Caco-2 (cell line): ENCODE measurements at regions not wholly inside any gene's neighbourhood (a gene's known extent, or its start where the extent isn't known, plus 50 kb on each side); places are given as distances from the start of the nearest gene placed in this dataset.

ENCODE experiments used
- BruUV-seq: library from RNA; stranded (reverse); fragments of 400-500 nt; replicated peaks from 2 replicates; lab custom pipeline; 2021; lab: Mats Ljungman, UMichigan
- CTCF ChIA-PET: fragments of 300-600 bp; sonication (Branson Sonifier 250); formaldehyde crosslinking; loops from one replicate; lab custom pipeline; 2022; ENCODE audit warnings: antibody characterized with exemption; lab: Charles Lee
- POLR2A ChIA-PET: fragments of 300-600 bp; sonication (Branson Sonifier 250); formaldehyde crosslinking; loops from one replicate; lab custom pipeline; 2022; ENCODE audit warnings: antibody characterized with exemption; lab: Charles Lee
- DNase-seq, 2 experiments: peaks; one replicate each; pipeline versions ENCODE4 v3.0.0 to v3.0.0-alpha.2; 2020 to 2022
- H3K27me3 ChIP-seq: replicated peaks from 2 replicates; pipeline ENCODE4 v1.6.0; 2011; ENCODE audit warnings: low read length; ENCODE audit not compliant: control insufficient read depth, insufficient read depth
- H3K36me3 ChIP-seq: 2 replicates; pipeline ENCODE4 v1.5.1; 2011; ENCODE audit warnings: low read length; ENCODE audit not compliant: control insufficient read depth, insufficient read depth
- H3K4me1 ChIP-seq: fragments of 250-450 bp; sonication (Bioruptor Pico); 2 replicates; pipeline ENCODE4 v1.5.1; 2020; ENCODE audit warnings: mild to moderate bottlenecking
- H3K4me3 ChIP-seq: 2 replicates; pipeline ENCODE4 v1.5.1; 2011; ENCODE audit warnings: low read depth, mild to moderate bottlenecking, control low read depth, low read length
- H3K9me3 ChIP-seq: fragments of 250-450 bp; sonication (Bioruptor Pico); 2 replicates; pipeline ENCODE4 v1.5.1; 2020; ENCODE audit warnings: mild to moderate bottlenecking, moderate library complexity
- H3K27ac Mint-ChIP-seq: one replicate; pipeline ENCODE4 v1.8.0; 2022; ENCODE audit warnings: mixed read lengths; ENCODE audit not compliant: unreplicated experiment
- H3K27me3 Mint-ChIP-seq: one replicate; pipeline ENCODE4 v1.8.0; 2022; ENCODE audit warnings: mixed read lengths; ENCODE audit not compliant: insufficient read depth, unreplicated experiment
- H3K36me3 Mint-ChIP-seq: one replicate; pipeline ENCODE4 v1.8.0; 2022; ENCODE audit warnings: mild to moderate bottlenecking, mixed read lengths; ENCODE audit not compliant: insufficient read depth, unreplicated experiment
- H3K4me1 Mint-ChIP-seq: one replicate; pipeline ENCODE4 v1.8.0; 2022; ENCODE audit warnings: low read depth, mixed read lengths; ENCODE audit not compliant: unreplicated experiment
- H3K4me3 Mint-ChIP-seq: one replicate; pipeline ENCODE4 v1.8.0; 2022; ENCODE audit warnings: mild to moderate bottlenecking, moderate library complexity, mixed read lengths; ENCODE audit not compliant: unreplicated experiment
- H3K9me3 Mint-ChIP-seq: one replicate; pipeline ENCODE4 v1.8.0; 2022; ENCODE audit warnings: mixed read lengths; ENCODE audit not compliant: unreplicated experiment
- CTCF ChIP-seq, 2 experiments: fragments of 200-600 bp in 1 of 2; IDR thresholded peaks; 1 replicate in 1 of 2; 2 replicates in 1 of 2; pipeline versions ENCODE4 v1.5.1 to v1.8.0; 2011 to 2022; ENCODE audit warnings: antibody characterized with exemption in 1 of 2, control low read depth in 1 of 2, inconsistent platforms in 1 of 2, low read depth in 1 of 2, low read length in 1 of 2, mild to moderate bottlenecking in 1 of 2, moderate library complexity in 1 of 2; ENCODE audit not compliant: insufficient read depth in 1 of 2, severe bottlenecking in 1 of 2, unreplicated experiment in 1 of 2
- intact Hi-C: fragments of 100-400 bp; cut with micrococcal nuclease; formaldehyde crosslinking; loops from one replicate; pipeline ENCODE4 v1.10.0; 2022; ENCODE audit not compliant: unreplicated experiment

- Mint-ChIP-seq H3K4me1 (peaks cover 6% of the 10 kb centered on the region), H3K4me3 (no peak overlapping the region), H3K27ac (no peak overlapping the region), H3K36me3 (no peaks in the 10 kb centered on the region), H3K9me3 (no peaks in the 10 kb centered on the region), H3K27me3 (peaks cover 10% of the 10 kb centered on the region)
- ChIA-PET CTCF (no interaction called here), POLR2A (no interaction called here)
- BruUV-seq, result no TSS peak
- no peak for DNase-seq
- no peaks in the 10 kb centered on the region for H3K36me3 ChIP-seq
- no peak overlapping the region for H3K4me3 ChIP-seq
- intact Hi-C loops, result loop anchor here (1.0 kb wide), 1 partner anchor 157 kb away; no protein-coding TSS in a partner anchor
- H3K4me1 ChIP-seq, result no peaks in the 10 kb centered on the region
- no peak for TF ChIP-seq CTCF (IDR thresholded peaks at IDR 0.05; ENCODE audit: insufficient read depth in 1 of 2, low read depth in 1 of 2, low read length in 1 of 2, severe bottlenecking in 1 of 2, unreplicated experiment in 1 of 2)
- H3K27me3 ChIP-seq, result no peaks in the 10 kb centered on the region
- no peaks in the 10 kb centered on the region for H3K9me3 ChIP-seq
These were observed 487.0 kb upstream of the FANCL start for GRCh38 chr2:58727981-58728656.

GRCh38 chr2:58721912-58722591 lies 480.9 kb upstream of the FANCL start:
- POLR2A ChIA-PET, result no interaction called here
- no peaks in the 10 kb centered on the region for H3K9me3 ChIP-seq
- no peak overlapping the region for H3K4me3 ChIP-seq
- no TSS peak for BruUV-seq
- Mint-ChIP-seq H3K27ac (no peak overlapping the region), H3K4me1 (no peaks in the 10 kb centered on the region), H3K36me3 (no peaks in the 10 kb centered on the region), H3K27me3 (peaks cover 5% of the 10 kb centered on the region), H3K9me3 (no peaks in the 10 kb centered on the region), H3K4me3 (no peak overlapping the region)
- TF ChIP-seq CTCF (IDR thresholded peaks at IDR 0.05; ENCODE audit: insufficient read depth in 1 of 2, low read depth in 1 of 2, low read length in 1 of 2, severe bottlenecking in 1 of 2, unreplicated experiment in 1 of 2), result no peak
- intact Hi-C loops, result no loop called here
- H3K36me3 ChIP-seq, result no peaks in the 10 kb centered on the region
- H3K4me1 ChIP-seq, result no peaks in the 10 kb centered on the region
- no peaks in the 10 kb centered on the region for H3K27me3 ChIP-seq
- DNase-seq, result no peak
- CTCF ChIA-PET, result no interaction called here

GRCh38 chr2:58720770-58721697 lies 479.9 kb upstream of the FANCL start:
- Histone ChIP-seq H3K36me3 (no peaks in the 10 kb centered on the region), H3K4me1 (no peaks in the 10 kb centered on the region), H3K4me3 (no peak overlapping the region), H3K9me3 (no peaks in the 10 kb centered on the region), H3K27me3 (no peaks in the 10 kb centered on the region)
- CTCF ChIA-PET, result no interaction called here
- DNase-seq, result no peak
- intact Hi-C loops, result no loop called here
- H3K27me3 Mint-ChIP-seq, result peaks cover 10% of the 10 kb centered on the region
- H3K4me3 Mint-ChIP-seq, result no peak overlapping the region
- no peaks in the 10 kb centered on the region for H3K9me3 Mint-ChIP-seq
- TF ChIP-seq CTCF (IDR thresholded peaks at IDR 0.05; ENCODE audit: insufficient read depth in 1 of 2, low read depth in 1 of 2, low read length in 1 of 2, severe bottlenecking in 1 of 2, unreplicated experiment in 1 of 2), result no peak
- POLR2A ChIA-PET, result no interaction called here
- BruUV-seq, result no TSS peak
- no peaks in the 10 kb centered on the region for H3K36me3 Mint-ChIP-seq
- H3K27ac Mint-ChIP-seq, result no peak overlapping the region
- H3K4me1 Mint-ChIP-seq, result no peaks in the 10 kb centered on the region
